ENCODE measurements at regions not wholly inside any gene's neighbourhood (a gene's known extent, or its start where the extent isn't known, plus 50 kb on each side); places are given as distances from the start of the nearest gene placed in this dataset.

GRCh38 chr1:169041366-169041765, 65.1 kb upstream of the ATP1B1 start:
- peak; percentile 10; the same call in 1 of the 2 replicates for TF ChIP-seq MAX (IDR thresholded peaks at IDR 0.05; ENCODE audit: low read depth, low read length)
- no peak for TF ChIP-seq CTCF (IDR thresholded peaks at IDR 0.05; ENCODE audit: low read depth, low read length)
- DNase-seq (ENCODE audit: low read depth), result peak; percentile 34
- no peak overlapping the region for H3K4me3 ChIP-seq (ENCODE audit: low read depth, low read length)

- DNase-seq (ENCODE audit: low read depth), result no peak
- TF ChIP-seq MAX (IDR thresholded peaks at IDR 0.05; ENCODE audit: low read depth, low read length), result no peak
- TF ChIP-seq MYC (IDR thresholded peaks at IDR 0.05; ENCODE audit: low read depth, low read length), result no peak
- TF ChIP-seq POLR2A (IDR thresholded peaks at IDR 0.05; ENCODE audit: extremely low read depth, insufficient read length), result no peak
- TF ChIP-seq CTCF (IDR thresholded peaks at IDR 0.05; ENCODE audit: low read depth, low read length), result no peak
- no peak overlapping the region for H3K4me3 ChIP-seq (ENCODE audit: low read depth, low read length)
Measured at GRCh38 chr1:169042377-169042776, 64.1 kb upstream of the ATP1B1 start.

GRCh38 chr1:169043823-169044222, 62.7 kb upstream of the ATP1B1 start:
- no peak overlapping the region for H3K4me3 ChIP-seq (ENCODE audit: low read depth, low read length)
- DNase-seq (ENCODE audit: low read depth), result no peak
- TF ChIP-seq POLR2A (IDR thresholded peaks at IDR 0.05; ENCODE audit: extremely low read depth, insufficient read length) (no peak), MYC (IDR thresholded peaks at IDR 0.05; ENCODE audit: low read depth, low read length) (no peak), CTCF (IDR thresholded peaks at IDR 0.05; ENCODE audit: low read depth, low read length) (no peak), MAX (IDR thresholded peaks at IDR 0.05; ENCODE audit: low read depth, low read length) (no peak)

- TF ChIP-seq CTCF (IDR thresholded peaks at IDR 0.05; ENCODE audit: low read depth, low read length) (no peak), POLR2A (IDR thresholded peaks at IDR 0.05; ENCODE audit: extremely low read depth, insufficient read length) (no peak), MYC (IDR thresholded peaks at IDR 0.05; ENCODE audit: low read depth, low read length) (no peak), MAX (IDR thresholded peaks at IDR 0.05; ENCODE audit: low read depth, low read length) (no peak)
- peak overlapping the region; percentile 36 for H3K4me3 ChIP-seq (ENCODE audit: low read depth, low read length)
- peak; percentile 92 for DNase-seq (ENCODE audit: low read depth)
Measured at GRCh38 chr1:169044296-169044695, 62.2 kb upstream of the ATP1B1 start.

- 0 out of 2 replicates have a peak, but pooled peaks have one; percentile 72 for TF ChIP-seq MYC (IDR thresholded peaks at IDR 0.05; ENCODE audit: low read depth, low read length)
- TF ChIP-seq CTCF (IDR thresholded peaks at IDR 0.05; ENCODE audit: low read depth, low read length), result no peak
- no peak for TF ChIP-seq POLR2A (IDR thresholded peaks at IDR 0.05; ENCODE audit: extremely low read depth, insufficient read length)
- TF ChIP-seq MAX (IDR thresholded peaks at IDR 0.05; ENCODE audit: low read depth, low read length), result no peak
- peak overlapping the region; percentile 36 for H3K4me3 ChIP-seq (ENCODE audit: low read depth, low read length)
- peak; percentile 91 for DNase-seq (ENCODE audit: low read depth)
Measured at GRCh38 chr1:169044971-169045370, 61.5 kb upstream of the ATP1B1 start.

GRCh38 chr1:169046671-169047070, 59.8 kb upstream of the ATP1B1 start:
- no peak for DNase-seq (ENCODE audit: low read depth)
- no peak overlapping the region for H3K4me3 ChIP-seq (ENCODE audit: low read depth, low read length)
- TF ChIP-seq MYC (IDR thresholded peaks at IDR 0.05; ENCODE audit: low read depth, low read length) (no peak), MAX (IDR thresholded peaks at IDR 0.05; ENCODE audit: low read depth, low read length) (no peak), POLR2A (IDR thresholded peaks at IDR 0.05; ENCODE audit: extremely low read depth, insufficient read length) (no peak), CTCF (IDR thresholded peaks at IDR 0.05; ENCODE audit: low read depth, low read length) (no peak)

Data from NB4 (cell line).